NB4 (cell line): ENCODE measurements at regions not wholly inside any gene's neighbourhood (a gene's known extent, or its start where the extent isn't known, plus 50 kb on each side); places are given as distances from the start of the nearest gene placed in this dataset.

Source experiments
- DNase-seq: peaks from one replicate; pipeline ENCODE4 v3.0.0; 2010; ENCODE audit warnings: low read depth
- H3K4me3 ChIP-seq: one replicate; pipeline ENCODE4 v1.5.1; 2011; ENCODE audit warnings: mild to moderate bottlenecking, low read depth, low read length, moderate library complexity
- CTCF ChIP-seq: IDR thresholded peaks from one replicate; pipeline ENCODE4 v1.5.1; 2012; ENCODE audit warnings: low read depth, low read length
- MAX ChIP-seq: IDR thresholded peaks from 2 replicates; pipeline ENCODE4 v1.6.1; 2011; ENCODE audit warnings: low read depth, low read length
- MYC ChIP-seq: IDR thresholded peaks from 2 replicates; pipeline ENCODE4 v1.6.1; 2011; ENCODE audit warnings: low read depth, low read length
- POLR2A ChIP-seq: IDR thresholded peaks from 2 replicates; pipeline ENCODE4 v1.6.1; 2011; ENCODE audit warnings: mild to moderate bottlenecking; ENCODE audit not compliant: insufficient read length; ENCODE audit errors: extremely low read depth

GRCh38 chr1:47584249-47584648 lies 146.4 kb downstream of the FOXD2 start:
- no peak for DNase-seq
- TF ChIP-seq CTCF (no peak), POLR2A (no peak), MAX (no peak)
- H3K4me3 ChIP-seq: no peak overlapping the region

- no peak overlapping the region for H3K4me3 ChIP-seq
- TF ChIP-seq CTCF: no peak
- TF ChIP-seq MAX: no peak
- no peak for TF ChIP-seq MYC
- TF ChIP-seq POLR2A: no peak
- no peak for DNase-seq
Measured at GRCh38 chr1:47585141-47585902, 147.5 kb downstream of the FOXD2 start.

- TF ChIP-seq MYC (no peak), CTCF (no peak), MAX (no peak), POLR2A (no peak)
- DNase-seq: no peak
- H3K4me3 ChIP-seq: no peak overlapping the region
Measured at GRCh38 chr1:47587891-47588582, 150.2 kb downstream of the FOXD2 start.

- no peak for TF ChIP-seq CTCF
- no peak for TF ChIP-seq MAX
- no peak for DNase-seq
- no peak overlapping the region for H3K4me3 ChIP-seq
Measured at GRCh38 chr1:47590523-47591225, 152.8 kb downstream of the FOXD2 start.

- TF ChIP-seq CTCF (no peak), MAX (no peak), POLR2A (no peak), MYC (no peak)
- H3K4me3 ChIP-seq: no peak overlapping the region
Measured at GRCh38 chr1:47591801-47592200, 154.0 kb downstream of the FOXD2 start.

More at GRCh38 chr1:47591801-47592200, 154.0 kb downstream of the FOXD2 start:
- no peak for DNase-seq
